ENCODE measurements at regions not wholly inside any gene's neighbourhood (a gene's known extent, or its start where the extent isn't known, plus 50 kb on each side); places are given as distances from the start of the nearest gene placed in this dataset.

- TF ChIP-seq CTCF (IDR thresholded peaks at IDR 0.05) = no peak
- no peak for TF ChIP-seq POLR2A (IDR thresholded peaks at IDR 0.05)
Measured at GRCh38 chr21:25485914-25486313, 121.4 kb downstream of the MRPL39 start.

Measured in body of pancreas (tissue), 4 donors.